Muscle layer of duodenum (tissue), 2 donors: ENCODE measurements at regions not wholly inside any gene's neighbourhood (a gene's known extent, or its start where the extent isn't known, plus 50 kb on each side); places are given as distances from the start of the nearest gene placed in this dataset.

ENCODE experiments used
- H3K27ac ChIP-seq: one replicate; pipeline ENCODE4 v1.7.0; 2013; ENCODE audit warnings: mild to moderate bottlenecking, low read length
- H3K27me3 ChIP-seq: one replicate; pipeline ENCODE4 v1.7.0; 2013; ENCODE audit warnings: low read depth, mild to moderate bottlenecking, control low read depth, low read length
- H3K36me3 ChIP-seq, 2 donors: one replicate each; pipeline ENCODE4 v1.7.0; 2013; ENCODE audit warnings: low read length in 2 of 2, control low read depth in 1 of 2, mild to moderate bottlenecking in 1 of 2; ENCODE audit not compliant: insufficient read depth in 2 of 2, control insufficient read depth in 1 of 2
- H3K4me1 ChIP-seq, 2 donors: one replicate each; pipeline ENCODE4 v1.7.0; 2013; ENCODE audit warnings: low read length in 2 of 2, mild to moderate bottlenecking in 2 of 2, control low read depth in 1 of 2, moderate library complexity in 1 of 2; ENCODE audit not compliant: insufficient read depth in 2 of 2, control insufficient read depth in 1 of 2
- H3K4me3 ChIP-seq, 2 donors: one replicate each; pipeline ENCODE4 v1.7.0; 2013; ENCODE audit warnings: low read length in 2 of 2, low read depth in 1 of 2, mild to moderate bottlenecking in 1 of 2
- H3K9me3 ChIP-seq, 2 donors: one replicate each; pipeline ENCODE4 v1.7.0; 2013; ENCODE audit warnings: low read length in 2 of 2, control low read depth in 1 of 2, mild to moderate bottlenecking in 1 of 2; ENCODE audit not compliant: control insufficient read depth in 1 of 2
- donor health status: healthy.

DNA sequence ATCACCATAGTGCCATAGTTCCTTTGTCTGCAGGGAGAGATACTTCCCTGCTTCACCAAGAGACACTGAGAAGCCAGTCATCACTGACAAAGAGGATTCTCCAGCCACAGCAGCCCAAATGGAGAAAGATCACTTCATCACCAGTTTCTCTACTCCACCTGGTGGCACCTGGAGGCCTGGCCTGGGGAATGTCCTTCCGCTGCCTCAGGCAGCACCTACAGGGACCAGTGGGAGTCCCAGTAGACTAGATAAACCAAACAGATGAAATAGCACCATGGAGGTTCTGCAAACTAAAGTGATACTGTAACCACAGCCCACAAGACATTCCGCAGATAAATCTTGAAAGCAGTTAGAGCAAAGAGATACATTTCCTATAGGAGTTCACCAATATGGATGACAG lies 266.5 kb downstream of the C6orf118 start:
- Histone ChIP-seq H3K4me1 (no peaks in the 10 kb centered on the region), H3K27ac (no peak overlapping the region), H3K36me3 (no peaks in the 10 kb centered on the region), H3K9me3 (no peaks in the 10 kb centered on the region), H3K4me3 (no peak overlapping the region), H3K27me3 (no peaks in the 10 kb centered on the region)

DNA sequence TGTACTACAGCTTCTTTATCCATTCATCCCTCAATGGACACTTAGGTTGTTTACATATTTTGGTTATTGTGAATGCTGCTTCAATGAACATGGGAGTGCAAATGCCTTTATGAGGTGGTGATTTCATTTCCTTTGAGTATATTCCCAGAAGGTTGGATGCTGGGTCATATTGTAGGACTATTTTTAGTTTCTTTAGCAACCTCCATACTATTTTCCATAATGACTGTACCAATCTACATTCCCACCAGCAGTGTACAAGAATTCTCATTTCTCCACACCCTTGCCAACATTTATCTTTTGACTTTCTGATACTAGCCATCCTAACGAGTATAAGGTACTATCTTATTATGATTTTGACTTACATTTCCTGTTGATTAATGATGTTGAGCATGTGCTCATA lies 269.0 kb downstream of the C6orf118 start:
- H3K9me3 ChIP-seq, result no peaks in the 10 kb centered on the region
- no peaks in the 10 kb centered on the region for H3K27me3 ChIP-seq
- no peak overlapping the region for H3K27ac ChIP-seq
- H3K4me3 ChIP-seq, result no peak overlapping the region
- no peaks in the 10 kb centered on the region for H3K4me1 ChIP-seq
- no peaks in the 10 kb centered on the region for H3K36me3 ChIP-seq

DNA sequence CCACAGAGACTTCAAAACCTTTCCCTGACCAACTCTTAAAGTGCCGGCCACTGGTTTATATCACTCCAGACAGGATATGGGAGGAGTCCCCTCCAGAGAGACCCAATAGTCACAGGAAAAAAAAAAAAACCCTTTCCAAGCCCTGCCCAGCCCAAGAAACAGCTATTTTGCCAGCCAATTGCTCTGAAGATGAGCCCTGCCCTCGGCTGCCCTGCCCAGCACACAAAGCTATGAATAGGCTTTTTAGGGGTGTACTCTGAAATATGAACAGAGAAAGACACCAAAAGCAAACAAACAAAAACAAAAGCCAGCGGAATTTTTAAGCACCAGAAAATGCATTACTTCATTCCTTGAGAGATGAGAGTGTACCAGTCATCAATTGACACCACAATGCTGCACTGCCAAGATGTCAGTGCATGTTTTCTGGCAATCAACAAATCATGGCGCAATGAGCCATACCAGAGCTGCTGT lies 275.1 kb downstream of the C6orf118 start:
- Histone ChIP-seq H3K36me3 (no peaks in the 10 kb centered on the region), H3K4me3 (no peak overlapping the region), H3K4me1 (no peaks in the 10 kb centered on the region), H3K9me3 (no peaks in the 10 kb centered on the region), H3K27me3 (no peaks in the 10 kb centered on the region), H3K27ac (no peak overlapping the region)

DNA sequence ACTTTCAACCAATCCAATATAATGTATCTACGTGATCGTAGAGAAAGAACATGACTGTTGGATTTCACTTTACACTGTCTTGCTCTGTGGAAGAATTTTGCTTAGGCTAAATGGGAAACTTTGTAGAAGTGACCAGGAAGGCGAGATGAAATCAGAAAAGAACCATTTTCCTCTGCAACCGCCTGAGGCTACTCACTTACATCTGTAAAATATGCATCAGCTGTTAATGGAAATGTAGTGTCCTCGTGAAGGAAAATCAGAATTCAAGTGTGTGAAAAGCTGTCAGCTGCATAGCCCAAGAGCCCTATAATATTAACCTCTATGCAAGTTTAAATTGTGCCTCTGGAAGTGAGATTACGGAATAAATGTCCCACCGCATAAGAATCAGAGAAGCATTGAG lies 277.9 kb downstream of the C6orf118 start:
- Histone ChIP-seq H3K36me3 (no peaks in the 10 kb centered on the region), H3K27me3 (no peaks in the 10 kb centered on the region)

DNA sequence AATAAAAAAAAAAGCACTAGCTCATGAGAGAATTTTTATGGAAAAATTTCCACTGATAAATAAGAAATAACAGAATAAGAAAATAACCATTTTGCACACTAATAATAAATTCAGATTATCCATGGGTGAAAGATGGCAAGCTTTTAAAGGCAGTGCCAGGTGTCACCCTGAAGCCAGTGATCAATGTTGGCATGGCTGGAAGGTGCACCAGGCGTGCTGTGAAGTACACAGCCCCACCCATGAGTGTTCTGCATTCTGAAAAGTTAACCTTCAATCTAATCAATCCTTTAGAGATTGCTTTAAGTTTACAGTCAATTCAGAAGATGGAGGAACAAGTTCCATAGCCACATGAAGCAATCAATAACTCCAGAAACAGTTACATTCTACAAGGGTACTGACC lies 284.4 kb downstream of the C6orf118 start:
- Histone ChIP-seq H3K27me3 (no peaks in the 10 kb centered on the region), H3K4me1 (no peaks in the 10 kb centered on the region), H3K4me3 (no peak overlapping the region), H3K27ac (no peak overlapping the region), H3K9me3 (no peaks in the 10 kb centered on the region), H3K36me3 (no peaks in the 10 kb centered on the region)

More for the DNA sequence above, 277.9 kb downstream of the C6orf118 start:
- no peaks in the 10 kb centered on the region for H3K9me3 ChIP-seq
- H3K27ac ChIP-seq, result no peak overlapping the region
- H3K4me1 ChIP-seq, result no peaks in the 10 kb centered on the region
- H3K4me3 ChIP-seq, result no peak overlapping the region

DNA sequence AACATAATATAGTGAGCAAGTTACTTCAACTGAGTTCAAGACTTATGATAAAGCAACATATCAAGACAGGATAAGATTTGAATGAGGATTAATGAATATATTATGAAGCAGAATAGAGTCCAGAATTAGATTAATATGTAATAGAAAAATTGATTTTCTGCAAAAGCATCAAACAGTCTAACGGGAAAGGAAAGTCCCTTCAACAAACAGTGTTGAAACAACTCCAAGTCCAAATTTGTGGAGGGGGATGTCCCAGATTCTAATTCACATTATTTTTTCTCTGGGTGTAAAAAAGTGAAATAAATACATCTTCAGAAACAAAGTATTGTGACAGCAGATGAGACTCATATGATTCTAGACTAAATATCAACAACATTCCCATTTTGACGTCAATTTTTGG lies 289.7 kb downstream of the C6orf118 start:
- H3K4me3 ChIP-seq, result no peak overlapping the region
- no peaks in the 10 kb centered on the region for H3K27me3 ChIP-seq
- no peaks in the 10 kb centered on the region for H3K36me3 ChIP-seq
- no peaks in the 10 kb centered on the region for H3K4me1 ChIP-seq
- H3K9me3 ChIP-seq, result no peaks in the 10 kb centered on the region
- H3K27ac ChIP-seq, result no peak overlapping the region

DNA sequence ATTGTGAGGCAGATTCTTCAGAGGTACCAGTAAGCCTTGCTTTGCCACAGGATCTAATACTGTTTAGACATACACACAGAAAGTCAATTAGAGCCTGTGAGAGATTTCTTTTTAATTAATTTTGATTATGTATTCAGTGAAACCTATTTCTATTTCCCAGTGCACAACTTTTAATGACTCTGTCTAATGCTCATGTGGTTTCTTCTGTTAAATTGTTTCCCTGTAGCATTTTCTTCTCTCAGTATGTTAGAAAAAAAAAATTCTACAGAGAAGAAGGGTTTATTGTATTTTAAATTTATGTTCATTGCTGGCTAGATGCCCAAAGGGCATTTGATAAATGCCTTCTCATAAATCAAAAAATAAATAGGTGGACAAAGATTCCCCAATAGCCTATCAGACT lies 293.7 kb downstream of the C6orf118 start:
- Histone ChIP-seq H3K4me1 (no peaks in the 10 kb centered on the region), H3K36me3 (no peaks in the 10 kb centered on the region), H3K27ac (no peak overlapping the region), H3K27me3 (no peaks in the 10 kb centered on the region), H3K4me3 (no peak overlapping the region), H3K9me3 (no peaks in the 10 kb centered on the region)

DNA sequence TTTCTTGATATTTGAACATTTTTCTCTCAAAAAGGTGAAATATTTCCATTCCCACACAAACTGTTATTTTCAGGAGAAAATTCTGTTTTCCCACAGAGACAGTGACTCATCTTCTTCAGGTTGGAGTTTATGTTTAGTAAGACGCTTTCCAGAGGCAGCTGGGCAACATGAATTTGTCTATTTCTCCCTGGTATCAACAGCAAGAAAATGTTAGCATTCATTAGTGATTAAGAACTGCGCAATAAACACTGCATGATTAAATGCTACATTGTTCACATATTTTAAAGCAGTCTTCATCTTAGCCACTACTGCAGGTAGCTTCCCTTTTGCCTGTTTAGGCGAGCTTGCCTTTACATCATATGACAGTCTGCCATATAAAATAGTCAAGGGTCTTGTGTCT lies 295.7 kb downstream of the C6orf118 start:
- no peaks in the 10 kb centered on the region for H3K4me1 ChIP-seq
- no peaks in the 10 kb centered on the region for H3K36me3 ChIP-seq

DNA sequence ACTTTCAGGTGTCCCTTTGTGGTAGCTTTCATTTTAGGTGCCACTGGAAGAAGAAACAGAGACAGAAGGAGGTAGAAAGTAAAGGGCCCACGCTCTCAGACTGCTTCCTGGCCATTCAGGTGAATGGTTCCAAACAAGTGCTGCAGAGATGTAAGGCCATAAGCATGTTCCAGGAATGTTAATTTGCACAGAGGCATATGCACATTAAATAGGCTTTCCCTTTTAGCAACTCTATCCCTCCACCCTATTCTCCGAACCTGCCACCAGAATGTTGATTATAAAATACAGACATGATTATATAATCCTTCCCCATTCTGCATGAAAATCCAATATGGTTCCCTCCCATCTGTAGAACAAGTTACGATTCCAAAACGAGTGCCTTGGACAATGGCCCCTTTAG lies 297.2 kb downstream of the C6orf118 start:
- Histone ChIP-seq H3K9me3 (no peaks in the 10 kb centered on the region), H3K27me3 (no peaks in the 10 kb centered on the region), H3K27ac (no peak overlapping the region), H3K4me1 (no peaks in the 10 kb centered on the region), H3K36me3 (no peaks in the 10 kb centered on the region), H3K4me3 (no peak overlapping the region)

More for the DNA sequence above, 295.7 kb downstream of the C6orf118 start:
- Histone ChIP-seq H3K27ac (no peak overlapping the region), H3K4me3 (no peak overlapping the region), H3K27me3 (no peaks in the 10 kb centered on the region), H3K9me3 (no peaks in the 10 kb centered on the region)

DNA sequence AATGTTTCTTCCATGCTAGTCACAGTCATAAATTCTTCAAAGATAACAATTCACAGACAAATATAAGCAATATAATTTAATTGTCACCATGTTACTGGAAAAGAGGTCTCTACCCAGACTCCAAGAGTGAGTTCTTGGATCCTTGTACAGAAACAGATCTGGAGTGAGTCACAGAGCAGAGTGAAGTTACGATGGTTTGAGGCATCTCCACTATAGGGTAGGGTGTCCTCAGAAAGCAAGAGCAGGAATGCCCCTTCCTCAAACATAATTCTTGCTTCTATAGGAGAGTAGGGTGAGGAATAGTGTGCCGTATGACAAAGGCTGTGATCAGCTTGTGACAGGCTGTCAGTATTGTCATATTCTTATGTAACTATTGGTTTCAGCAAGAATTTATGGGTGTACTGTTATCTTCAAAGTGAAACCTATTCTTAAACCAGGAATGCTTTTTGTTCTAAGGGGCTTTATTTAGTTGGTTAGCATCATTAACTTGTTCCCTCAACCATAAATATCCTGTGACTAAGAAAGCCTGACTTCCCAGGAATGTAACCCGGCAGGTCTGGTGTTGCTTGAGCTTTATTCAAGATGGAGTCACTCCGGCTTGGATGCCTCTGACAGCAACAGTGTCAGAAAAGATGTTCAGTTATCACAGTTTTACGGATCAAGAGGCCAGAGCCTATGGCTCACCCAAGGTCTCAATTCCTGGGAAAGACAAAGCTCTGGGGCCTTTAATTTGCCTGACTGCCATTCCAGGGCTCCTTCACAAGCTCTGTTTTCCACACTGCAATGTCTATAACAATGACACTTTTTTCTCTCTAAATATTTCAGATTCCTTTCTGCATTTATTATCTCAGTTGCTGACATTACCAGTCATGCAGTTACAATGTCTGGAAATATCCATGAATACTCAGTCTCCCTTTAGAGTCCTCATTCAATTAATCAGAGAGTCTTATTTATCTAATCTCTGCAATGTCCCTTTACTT lies 298.6 kb downstream of the C6orf118 start:
- Histone ChIP-seq H3K4me1 (no peaks in the 10 kb centered on the region), H3K36me3 (no peaks in the 10 kb centered on the region), H3K27me3 (no peaks in the 10 kb centered on the region), H3K9me3 (no peaks in the 10 kb centered on the region), H3K27ac (no peak overlapping the region), H3K4me3 (no peak overlapping the region)

DNA sequence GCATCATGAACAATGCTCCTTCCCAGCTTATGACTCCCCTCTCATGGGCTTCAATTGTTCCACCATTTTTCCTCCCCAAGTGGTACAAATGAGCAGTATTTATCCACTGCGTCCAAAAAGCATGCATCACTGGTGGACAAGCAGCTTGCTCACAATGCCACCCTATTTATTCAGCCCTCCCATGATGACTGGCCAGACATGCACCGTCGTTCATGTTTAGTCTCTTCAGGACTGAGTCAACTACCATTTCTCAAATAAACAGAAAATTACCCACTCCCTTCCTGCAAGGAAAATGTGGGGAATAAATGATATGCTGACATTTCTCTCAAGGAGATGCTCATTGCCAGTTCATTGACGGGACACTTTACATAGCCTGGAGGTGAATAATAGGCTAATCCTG lies 300.4 kb downstream of the C6orf118 start:
- H3K9me3 ChIP-seq, result no peaks in the 10 kb centered on the region
- H3K36me3 ChIP-seq, result no peaks in the 10 kb centered on the region
- no peaks in the 10 kb centered on the region for H3K27me3 ChIP-seq
- H3K27ac ChIP-seq, result no peak overlapping the region
- no peaks in the 10 kb centered on the region for H3K4me1 ChIP-seq
- H3K4me3 ChIP-seq, result no peak overlapping the region

DNA sequence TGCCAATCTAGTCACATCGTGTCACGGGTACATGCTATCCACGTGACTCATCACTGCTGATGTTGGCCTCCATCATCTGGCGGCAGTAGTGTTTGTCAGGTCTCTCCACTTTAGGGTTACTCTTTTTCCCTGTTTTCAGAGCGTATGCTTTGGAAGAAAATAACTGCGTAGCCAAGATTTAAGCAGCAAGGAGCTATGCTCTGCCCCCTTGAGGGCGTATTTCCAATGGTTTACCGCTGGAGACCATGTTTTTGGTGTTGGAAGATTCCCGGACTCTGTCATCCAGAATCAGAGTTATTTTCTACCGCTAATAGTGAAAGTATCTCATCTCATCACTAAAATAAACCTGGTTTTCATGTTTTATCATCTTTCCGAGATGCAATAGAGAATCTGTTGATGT lies 306.5 kb downstream of the C6orf118 start:
- Histone ChIP-seq H3K9me3 (no peaks in the 10 kb centered on the region), H3K27me3 (no peaks in the 10 kb centered on the region), H3K36me3 (no peaks in the 10 kb centered on the region), H3K4me1 (no peaks in the 10 kb centered on the region), H3K27ac (no peak overlapping the region), H3K4me3 (no peak overlapping the region)
